SK-N-MC (cell line): ENCODE measurements at regions not wholly inside any gene's neighbourhood (a gene's known extent, or its start where the extent isn't known, plus 50 kb on each side); places are given as distances from the start of the nearest gene placed in this dataset.

Source experiments
- EZH2 ChIP-seq: fragments of 200-600 bp; sonication (generic); IDR thresholded peaks from one replicate; pipeline ENCODE4 v1.6.1; 2017; ENCODE audit warnings: antibody characterized with exemption
- FOXP2 ChIP-seq: optimal IDR thresholded peaks from 2 replicates; pipeline ENCODE3; 2011; ENCODE audit warnings: mild to moderate bottlenecking, moderate library complexity; ENCODE audit not compliant: insufficient read depth; ENCODE audit errors: extremely low read length, control extremely low read depth
- POLR2AphosphoS5 ChIP-seq: IDR thresholded peaks from 2 replicates; pipeline ENCODE4 v1.6.1; 2012; ENCODE audit warnings: mild to moderate bottlenecking, low read depth, low read length, borderline replicate concordance

DNA sequence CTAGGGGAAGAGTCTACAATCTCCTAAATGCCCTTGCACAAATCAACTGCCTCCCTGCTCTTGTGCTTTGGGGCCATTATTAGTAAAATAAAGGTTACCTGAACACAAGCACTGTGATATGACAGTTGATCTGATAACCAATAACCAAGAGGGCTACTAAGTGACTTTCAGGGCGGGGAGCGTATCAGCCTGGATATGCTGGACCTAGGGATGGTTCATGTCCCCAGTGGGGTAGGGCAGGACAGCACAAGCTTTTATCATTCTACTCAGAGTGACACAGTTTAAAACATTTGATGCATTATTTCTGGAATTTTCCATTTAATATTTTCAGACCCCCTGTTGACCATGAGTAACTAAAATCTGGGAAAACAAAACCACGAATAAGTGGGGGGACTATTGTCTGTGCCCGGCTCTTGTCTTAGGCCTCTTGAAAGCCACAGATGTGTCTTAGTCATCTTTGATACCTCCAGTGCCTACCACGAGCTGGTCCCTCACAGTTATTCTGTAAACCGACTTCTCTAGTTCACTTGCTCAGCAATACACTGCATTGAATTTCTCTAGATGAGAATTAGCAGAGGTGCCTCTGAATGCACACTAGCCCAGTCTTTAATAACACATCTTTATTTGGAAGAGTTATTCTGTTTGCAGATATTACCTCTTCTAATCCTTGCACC, 94.6 kb upstream of the DHX40 start:
- TF ChIP-seq POLR2AphosphoS5 (no peak), EZH2 (no peak), FOXP2 (no peak)
